ENCODE measurements at regions not wholly inside any gene's neighbourhood (a gene's known extent, or its start where the extent isn't known, plus 50 kb on each side); places are given as distances from the start of the nearest gene placed in this dataset.

DNA sequence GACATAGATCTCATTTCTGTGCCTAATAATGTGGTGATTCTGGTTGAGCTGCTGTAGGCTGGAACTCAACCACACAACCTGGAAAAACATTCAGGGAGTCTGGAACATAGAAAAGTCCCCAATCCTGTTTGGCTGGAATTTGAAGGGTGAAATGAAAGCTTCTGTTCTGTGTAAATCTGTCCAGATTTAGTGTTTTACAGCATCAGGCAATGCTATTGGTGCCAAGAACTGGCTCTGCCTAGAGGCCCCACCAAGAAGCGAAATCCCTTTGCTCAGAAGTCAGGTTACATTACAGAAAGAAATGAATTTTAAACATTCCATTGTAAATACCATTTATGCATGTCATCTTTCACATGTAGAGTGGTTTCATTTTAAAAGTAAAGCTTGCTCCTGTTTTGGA, 56.3 kb downstream of the TMEM174 start:
- TF ChIP-seq CTCF (IDR thresholded peaks at IDR 0.05; ENCODE audit: low read length) (no peak), EZH2 (optimal IDR thresholded peaks at IDR 0.05; ENCODE audit: low read depth, low read length) (no peak)

Measured in MM.1S (cell line).